K562 (cell line): ENCODE measurements at regions not wholly inside any gene's neighbourhood (a gene's known extent, or its start where the extent isn't known, plus 50 kb on each side); places are given as distances from the start of the nearest gene placed in this dataset.

Experiments
- ATAC-seq: fragments of 200-7000 bp; cut with Tn5 transposase; 3 replicates; pipeline ENCODE4 v1.9.1; 2020; ENCODE audit warnings: moderate library complexity
- BruUV-seq: library from RNA; stranded (reverse); fragments of 400-500 nt; replicated peaks from 2 replicates; lab custom pipeline; 2021; lab: Mats Ljungman, UMichigan
- CTCF ChIA-PET: fragments of 300-600 bp; formaldehyde crosslinking; extraction: SDS; loops from one replicate; lab custom pipeline; 2021; ENCODE audit warnings: low intra/inter-chr PET ratio; lab: Yijun Ruan, JAX
- POLR2A ChIA-PET: fragments of 300-600, 350-650 bp; sonication (Branson Sonifier 250); formaldehyde crosslinking; extraction: SDS; loops from one replicate; lab custom pipeline; 2021; ENCODE audit warnings: antibody characterized with exemption, inconsistent platforms; lab: Yijun Ruan, JAX
- DNase-seq, 4 experiments: peaks; one replicate each; pipeline versions ENCODE4 v3.0.0 to v3.0.0-alpha.2; 2011 to 2018; ENCODE audit warnings: low spot score in 3 of 4, mixed read lengths in 3 of 4; ENCODE audit errors: extremely low read depth in 1 of 4
- FAIRE-seq: peaks from 2 replicates; lab custom pipeline; 2011; peaks lifted over from hg19 to GRCh38; lab: Jason Lieb, UNC
- H2AFZ ChIP-seq: 2 replicates; pipeline ENCODE4 v1.6.0; 2011; ENCODE audit warnings: low read depth, low read length, control low read depth, inconsistent platforms
- H3K27ac ChIP-seq: fragments of 200-600 bp; 3 replicates; pipeline ENCODE4 v1.8.0; 2011; ENCODE audit warnings: low read depth, mild to moderate bottlenecking, control low read depth, inconsistent platforms, low read length, moderate library complexity, mixed read lengths; ENCODE audit errors: extremely low read depth
- H3K27me3 ChIP-seq, 2 experiments: fragments of 300-600 bp in 1 of 2; 2 replicates in 1 of 2; 3 replicates in 1 of 2; pipeline versions ENCODE4 v1.6.0 to v1.8.0; 2011; ENCODE audit warnings: inconsistent platforms in 2 of 2, low read length in 2 of 2, mild to moderate bottlenecking in 1 of 2, mixed read lengths in 1 of 2, moderate library complexity in 1 of 2; ENCODE audit not compliant: control insufficient read depth in 2 of 2, insufficient read depth in 2 of 2
- H3K36me3 ChIP-seq: fragments of 300-600 bp; 3 replicates; pipeline ENCODE4 v1.8.0; 2011; ENCODE audit warnings: mild to moderate bottlenecking, low read length, inconsistent platforms; ENCODE audit not compliant: control insufficient read depth, insufficient read depth
- H3K4me1 ChIP-seq, 2 experiments: fragments of 200-600 bp in 1 of 2; replicated peaks in 1 of 2; 2 replicates in 1 of 2; 3 replicates in 1 of 2; pipeline versions ENCODE4 v1.5.1 to v1.8.0; 2011; ENCODE audit warnings: inconsistent platforms in 2 of 2, low read length in 2 of 2, mild to moderate bottlenecking in 1 of 2, mixed read lengths in 1 of 2, moderate library complexity in 1 of 2; ENCODE audit not compliant: control insufficient read depth in 2 of 2, insufficient read depth in 2 of 2
- H3K4me2 ChIP-seq: 2 replicates; pipeline ENCODE4 v1.6.1; 2011; ENCODE audit warnings: low read length, control low read depth, inconsistent platforms, mixed read lengths; ENCODE audit not compliant: insufficient read depth
- H3K4me3 ChIP-seq: fragments of 200-600 bp; sonication (generic), shearing (Covaris generic); 2 replicates; pipeline ENCODE4 v1.5.1; 2016; ENCODE audit warnings: control low read depth, inconsistent platforms
- H3K79me2 ChIP-seq: fragments of 200-600 bp; 3 replicates; pipeline ENCODE4 v1.8.0; 2011; ENCODE audit warnings: low read length, inconsistent platforms; ENCODE audit not compliant: control insufficient read depth, insufficient read depth
- H3K9ac ChIP-seq, 2 experiments: 2 replicates each; pipeline versions ENCODE4 v1.6.0 to v1.6.1; 2011; ENCODE audit warnings: low read depth in 2 of 2, low read length in 2 of 2, control low read depth in 1 of 2, inconsistent platforms in 1 of 2, mild to moderate bottlenecking in 1 of 2, mixed read lengths in 1 of 2; ENCODE audit not compliant: insufficient read depth in 1 of 2
- H3K9me1 ChIP-seq: one replicate; pipeline ENCODE4 v1.6.0; 2011; ENCODE audit warnings: inconsistent platforms, mild to moderate bottlenecking, low read length, moderate library complexity; ENCODE audit not compliant: control insufficient read depth, insufficient read depth
- H3K9me3 ChIP-seq: replicated peaks from 2 replicates; pipeline ENCODE4 v1.5.1; 2011; ENCODE audit warnings: low read depth, low read length, inconsistent platforms; ENCODE audit not compliant: control insufficient read depth, insufficient read depth
- H4K20me1 ChIP-seq: replicated peaks from 2 replicates; pipeline ENCODE4 v1.6.1; 2011; ENCODE audit warnings: low read length, inconsistent platforms, mixed read lengths; ENCODE audit not compliant: control insufficient read depth, insufficient read depth
- BCOR ChIP-seq: fragments of 450-650 bp; IDR thresholded peaks from 2 replicates; pipeline ENCODE4 v1.6.1; 2016
- CBFA2T3 ChIP-seq: fragments of 450-650 bp; IDR thresholded peaks from 2 replicates; pipeline ENCODE4 v1.6.1; 2017
- CBX3 ChIP-seq, 2 experiments: IDR thresholded peaks; 1 replicate in 1 of 2; 2 replicates in 1 of 2; pipeline ENCODE4 v1.6.1; 2012; ENCODE audit warnings: inconsistent platforms in 2 of 2, low read length in 2 of 2, borderline replicate concordance in 1 of 2, control low read depth in 1 of 2
- CBX5 ChIP-seq: IDR thresholded peaks from 2 replicates; pipeline ENCODE4 v1.6.1; 2014; ENCODE audit warnings: low read depth, borderline replicate concordance
- CEBPB ChIP-seq: fragments of 450-650 bp; IDR thresholded peaks from 2 replicates; pipeline ENCODE4 v1.6.1; 2016; ENCODE audit warnings: missing genetic modification characterization, missing compliant biosample characterization
- ETV1 ChIP-seq: fragments of 450-650 bp; conservative IDR thresholded peaks from 2 replicates; pipeline ENCODE4 v1.6.1; 2016; ENCODE audit warnings: missing genetic modification characterization, control low read depth, low read depth, missing compliant biosample characterization
- HMGN3 ChIP-seq: IDR thresholded peaks from 2 replicates; pipeline ENCODE4 v1.6.1; 2011; ENCODE audit warnings: borderline replicate concordance, low read depth, mild to moderate bottlenecking, mixed read lengths, low read length; ENCODE audit not compliant: insufficient read length; ENCODE audit errors: extremely low read depth
- JUNB ChIP-seq: fragments of 450-650 bp; formaldehyde crosslinking; conservative IDR thresholded peaks from 2 replicates; pipeline ENCODE4 v1.4.0; 2020; ENCODE audit warnings: mild to moderate bottlenecking
- MTA3 ChIP-seq: fragments of 450-650 bp; formaldehyde crosslinking; IDR thresholded peaks from 2 replicates; pipeline ENCODE4 v1.6.1; 2017; ENCODE audit warnings: mild to moderate bottlenecking, borderline replicate concordance
- PRMT5 ChIP-seq: sonication (generic); formaldehyde crosslinking; IDR thresholded peaks from 2 replicates; pipeline ENCODE4 v1.5.0; 2020; ENCODE audit warnings: missing genetic modification reagents
- ZBTB1 ChIP-seq: sonication (generic); formaldehyde crosslinking; IDR thresholded peaks from 2 replicates; pipeline ENCODE4 v1.8.1; 2023; ENCODE audit warnings: missing genetic modification reagents, low read depth, mild to moderate bottlenecking, borderline replicate concordance
- ZNF551 ChIP-seq: fragments of 250-450 bp; sonication (Bioruptor Pico); IDR thresholded peaks from 2 replicates; pipeline ENCODE4 v1.5.0; 2021; ENCODE audit warnings: mild to moderate bottlenecking, moderate library complexity
- WGBS: fragments of 100-300 bp; shearing (Covaris generic); methylation state at CpG from one replicate; pipeline ENCODE4 v1.1.6; 2016; ENCODE audit warnings: low coverage, mixed read lengths; ENCODE audit not compliant: insufficient coverage; ENCODE audit errors: missing lambda C conversion rate; 5-methylcytosine and 5-hydroxymethylcytosine counted together
- in situ Hi-C: fragments of 300-500 bp; cut with MboI; formaldehyde crosslinking; loops from 4 replicates; pipeline ENCODE4 v1.15.0; 2018; ENCODE audit warnings: inconsistent platforms, mixed read lengths
- intact Hi-C: fragments of 100-400 bp; cut with micrococcal nuclease; formaldehyde crosslinking; loops from 2 replicates; pipeline ENCODE4 v1.14.2; 2022
- TF ChIP-seq, protein P1 (sequence below): fragments of 250-450 bp; sonication (Bioruptor Pico); IDR thresholded peaks from 2 replicates; pipeline ENCODE4 v1.4.0; 2020; ENCODE audit warnings: mild to moderate bottlenecking
- TF ChIP-seq, protein P2 (sequence below): sonication (generic); formaldehyde crosslinking; IDR thresholded peaks from 2 replicates; pipeline ENCODE4 v1.8.1; 2023; ENCODE audit warnings: mild to moderate bottlenecking, missing genetic modification reagents

DNA sequence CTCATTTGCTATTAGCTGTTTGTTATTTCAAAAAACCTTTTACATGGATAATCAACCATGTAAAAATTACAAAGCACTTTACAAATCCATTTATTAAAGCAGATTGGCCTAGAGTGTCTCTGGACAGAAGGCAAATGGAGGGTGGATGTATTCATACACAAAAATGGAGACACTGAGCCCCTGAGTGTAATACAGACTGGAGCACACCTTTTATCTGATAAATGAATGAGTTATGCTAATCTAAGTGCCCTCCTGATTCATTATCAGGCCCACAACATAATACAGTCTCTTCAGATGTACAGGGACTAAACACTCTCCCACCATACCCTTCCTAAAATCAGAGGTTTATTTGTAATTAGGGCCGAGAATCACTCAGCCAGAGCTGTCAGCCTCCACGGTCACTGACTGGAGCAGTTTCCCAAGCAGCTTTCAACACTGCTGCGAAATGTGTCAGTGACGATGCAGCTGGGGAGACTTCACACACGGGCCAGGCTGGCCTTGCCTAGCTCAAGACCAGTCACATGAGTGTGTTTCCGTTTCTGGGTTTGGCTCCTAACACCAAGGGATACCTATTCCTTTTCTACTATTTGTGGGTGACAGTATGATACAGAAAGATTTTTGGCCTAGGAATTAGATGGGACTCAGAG, 271.8 kb downstream of the ZIC1 start:
- no peaks in the 10 kb centered on the region for H3K9me1 ChIP-seq
- intact Hi-C loops, result no loop called here
- no peaks in the 10 kb centered on the region for H3K9me3 ChIP-seq
- WGBS, result 0% methylated on average over 5 of the region's 6 CpGs
- CTCF ChIA-PET, result no interaction called here
- H3K4me2 ChIP-seq, result no peak overlapping the region
- no peak overlapping the region for H3K27ac ChIP-seq
- no peak overlapping the region for H3K4me3 ChIP-seq
- no peaks in the 10 kb centered on the region for H3K79me2 ChIP-seq
- TF ChIP-seq ETV1 (tag) (no peak), JUNB (CRISPR knock-in tag) (no peak), CBFA2T3 (no peak), ZNF551 (CRISPR knock-in tag) (no peak), BCOR (no peak), CBX3 (IDR thresholded peaks at IDR 0.05; ENCODE audit: borderline replicate concordance in 1 of 2, low read length in 2 of 2) (no peak), CEBPB (tag) (no peak), PRMT5 (CRISPR knock-in tag) (no peak), HMGN3 (no peak), CBX5 (no peak), MTA3 (no peak), ZBTB1 (no peak)
- TF ChIP-seq, protein P1, sequence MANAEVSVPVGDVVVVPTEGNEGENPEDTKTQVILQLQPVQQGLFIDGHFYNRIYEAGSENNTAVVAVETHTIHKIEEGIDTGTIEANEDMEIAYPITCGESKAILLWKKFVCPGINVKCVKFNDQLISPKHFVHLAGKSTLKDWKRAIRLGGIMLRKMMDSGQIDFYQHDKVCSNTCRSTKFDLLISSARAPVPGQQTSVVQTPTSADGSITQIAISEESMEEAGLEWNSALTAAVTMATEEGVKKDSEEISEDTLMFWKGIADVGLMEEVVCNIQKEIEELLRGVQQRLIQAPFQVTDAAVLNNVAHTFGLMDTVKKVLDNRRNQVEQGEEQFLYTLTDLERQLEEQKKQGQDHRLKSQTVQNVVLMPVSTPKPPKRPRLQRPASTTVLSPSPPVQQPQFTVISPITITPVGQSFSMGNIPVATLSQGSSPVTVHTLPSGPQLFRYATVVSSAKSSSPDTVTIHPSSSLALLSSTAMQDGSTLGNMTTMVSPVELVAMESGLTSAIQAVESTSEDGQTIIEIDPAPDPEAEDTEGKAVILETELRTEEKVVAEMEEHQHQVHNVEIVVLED, result no peak
- TF ChIP-seq, protein P2, sequence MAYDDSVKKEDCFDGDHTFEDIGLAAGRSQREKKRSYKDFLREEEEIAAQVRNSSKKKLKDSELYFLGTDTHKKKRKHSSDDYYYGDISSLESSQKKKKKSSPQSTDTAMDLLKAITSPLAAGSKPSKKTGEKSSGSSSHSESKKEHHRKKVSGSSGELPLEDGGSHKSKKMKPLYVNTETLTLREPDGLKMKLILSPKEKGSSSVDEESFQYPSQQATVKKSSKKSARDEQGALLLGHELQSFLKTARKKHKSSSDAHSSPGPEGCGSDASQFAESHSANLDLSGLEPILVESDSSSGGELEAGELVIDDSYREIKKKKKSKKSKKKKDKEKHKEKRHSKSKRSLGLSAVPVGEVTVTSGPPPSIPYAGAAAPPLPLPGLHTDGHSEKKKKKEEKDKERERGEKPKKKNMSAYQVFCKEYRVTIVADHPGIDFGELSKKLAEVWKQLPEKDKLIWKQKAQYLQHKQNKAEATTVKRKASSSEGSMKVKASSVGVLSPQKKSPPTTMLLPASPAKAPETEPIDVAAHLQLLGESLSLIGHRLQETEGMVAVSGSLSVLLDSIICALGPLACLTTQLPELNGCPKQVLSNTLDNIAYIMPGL (CRISPR knock-in tag), result no peak
- H3K27me3 ChIP-seq, result no peaks in the 10 kb centered on the region
- ATAC-seq (no peak), FAIRE-seq (no peak), DNase-seq (no peak)
- no TSS peak for BruUV-seq
- POLR2A ChIA-PET, result no interaction called here
- H3K36me3 ChIP-seq, result no peaks in the 10 kb centered on the region
- no peak overlapping the region for H3K9ac ChIP-seq
- H2AFZ ChIP-seq, result no peak overlapping the region
- in situ Hi-C loops, result no loop called here
- no peaks in the 10 kb centered on the region for H3K4me1 ChIP-seq
- no peaks in the 10 kb centered on the region for H4K20me1 ChIP-seq
